Suprapubic skin (tissue), 4 donors: ENCODE measurements at regions not wholly inside any gene's neighbourhood (a gene's known extent, or its start where the extent isn't known, plus 50 kb on each side); places are given as distances from the start of the nearest gene placed in this dataset.

Experiments
- CTCF ChIP-seq, 2 donors: fragments of 200-600 bp in 1 of 2; fragments of 450-650 bp in 1 of 2; sonication (generic) in 1 of 2; IDR thresholded peaks; one replicate each; pipeline ENCODE4 v1.5.1; 2016 to 2019; ENCODE audit warnings: antibody characterized with exemption in 2 of 2, mild to moderate bottlenecking in 1 of 2, moderate library complexity in 1 of 2
- EP300 ChIP-seq: sonication (generic); formaldehyde crosslinking; IDR thresholded peaks from one replicate; pipeline ENCODE4 v1.6.1; 2017; ENCODE audit warnings: antibody characterized with exemption
- POLR2AphosphoS5 ChIP-seq, 3 donors: sonication (generic); formaldehyde crosslinking; IDR thresholded peaks; one replicate each; pipeline ENCODE4 v1.6.1; 2017; ENCODE audit warnings: antibody characterized with exemption in 3 of 3

- TF ChIP-seq CTCF (IDR thresholded peaks at IDR 0.05): no peak
- no peak for TF ChIP-seq POLR2AphosphoS5 (IDR thresholded peaks at IDR 0.05)
- peak; percentile 84 for TF ChIP-seq EP300
These were observed 528.1 kb upstream of the DPP6 start for GRCh38 chr7:153524070-153524601.
